HL-60/S4 treated with phorbol 12-myristate 13-acetate at 8.2 ng/mL for 4 days and 3 days (cell line): ENCODE measurements at regions not wholly inside any gene's neighbourhood (a gene's known extent, or its start where the extent isn't known, plus 50 kb on each side); places are given as distances from the start of the nearest gene placed in this dataset.

Experiments
- in situ Hi-C: fragments of 300-500 bp; cut with MboI; formaldehyde crosslinking; loops from 2 replicates; pipeline ENCODE4 v1.15.0; 2022; ENCODE audit warnings: low sequenced_read_pairs

- in situ Hi-C loops: no loop called here
Observed at GRCh38 chr9:82565188-82565969, 497.6 kb downstream of the RASEF start.

- in situ Hi-C loops: no loop called here
Observed at GRCh38 chr9:82567953-82568352, 495.0 kb downstream of the RASEF start.

GRCh38 chr9:82570226-82570625 lies 492.7 kb downstream of the RASEF start:
- in situ Hi-C loops: no loop called here

GRCh38 chr9:82571540-82571939 lies 491.4 kb downstream of the RASEF start:
- in situ Hi-C loops: no loop called here

- in situ Hi-C loops: no loop called here
Observed at GRCh38 chr9:82572146-82572545, 490.8 kb downstream of the RASEF start.

GRCh38 chr9:82574911-82575310 lies 488.0 kb downstream of the RASEF start:
- in situ Hi-C loops: no loop called here

GRCh38 chr9:82580921-82581320 lies 482.0 kb downstream of the RASEF start:
- in situ Hi-C loops: no loop called here

- in situ Hi-C loops: no loop called here
Observed at GRCh38 chr9:82581516-82581915, 481.4 kb downstream of the RASEF start.

- in situ Hi-C loops: no loop called here
Observed at GRCh38 chr9:82581935-82582334, 481.0 kb downstream of the RASEF start.

- in situ Hi-C loops: no loop called here
Observed at GRCh38 chr9:82582693-82583092, 480.2 kb downstream of the RASEF start.

GRCh38 chr9:82583524-82583923 lies 479.4 kb downstream of the RASEF start:
- in situ Hi-C loops: no loop called here

- in situ Hi-C loops: no loop called here
Observed at GRCh38 chr9:82584349-82584863, 478.5 kb downstream of the RASEF start.

GRCh38 chr9:82586918-82587356 lies 476.0 kb downstream of the RASEF start:
- in situ Hi-C loops: no loop called here

- in situ Hi-C loops: no loop called here
Observed at GRCh38 chr9:82588301-82589180, 474.4 kb downstream of the RASEF start.

- in situ Hi-C loops: no loop called here
Observed at GRCh38 chr9:82590845-82591244, 472.1 kb downstream of the RASEF start.

GRCh38 chr9:82593501-82593900 lies 469.4 kb downstream of the RASEF start:
- in situ Hi-C loops: no loop called here

- in situ Hi-C loops: no loop called here
Observed at GRCh38 chr9:82597241-82598203, 465.4 kb downstream of the RASEF start.

GRCh38 chr9:82598241-82599039 lies 464.5 kb downstream of the RASEF start:
- in situ Hi-C loops: no loop called here

- in situ Hi-C loops: no loop called here
Observed at GRCh38 chr9:82599336-82599949, 463.5 kb downstream of the RASEF start.
